BLaER1 treated with 17β-estradiol and CSF1 and Interleukin-3, amounts not matched to agents 10 nM and 100 nM (cell line): ENCODE measurements at regions not wholly inside any gene's neighbourhood (a gene's known extent, or its start where the extent isn't known, plus 50 kb on each side); places are given as distances from the start of the nearest gene placed in this dataset.

Experiments used
- H3K27ac ChIP-seq, 11 experiments: shearing (Covaris generic); formaldehyde crosslinking; 2 replicates each; pipeline ENCODE4 v1.8.1; 2022
- H3K27me3 ChIP-seq, 11 experiments: shearing (Covaris generic); formaldehyde crosslinking; 2 replicates each; pipeline ENCODE4 v1.8.1; 2022
- H3K36me3 ChIP-seq, 11 experiments: shearing (Covaris generic); formaldehyde crosslinking; 2 replicates each; pipeline ENCODE4 v1.8.1; 2022
- H3K4me1 ChIP-seq, 10 experiments: shearing (Covaris generic); formaldehyde crosslinking; 2 replicates each; pipeline ENCODE4 v1.8.1; 2022
- H3K4me2 ChIP-seq, 11 experiments: shearing (Covaris generic); formaldehyde crosslinking; 2 replicates each; pipeline ENCODE4 v1.8.1; 2022
- H3K4me3 ChIP-seq, 10 experiments: shearing (Covaris generic); formaldehyde crosslinking; 2 replicates each; pipeline ENCODE4 v1.8.1; 2022
- H3K9ac ChIP-seq, 11 experiments: shearing (Covaris generic); formaldehyde crosslinking; 2 replicates each; pipeline ENCODE4 v1.8.1; 2022
- H3K9me3 ChIP-seq, 11 experiments: shearing (Covaris generic); formaldehyde crosslinking; replicated peaks in 1 of 11; 2 replicates each; pipeline ENCODE4 v1.8.1; 2022
- H4K20me1 ChIP-seq, 11 experiments: shearing (Covaris generic); formaldehyde crosslinking; 2 replicates each; pipeline ENCODE4 v1.8.1; 2022
- Cebpa-rat ChIP-seq, 11 experiments: shearing (Covaris generic); IDR thresholded peaks; 2 replicates each; pipeline ENCODE4 v1.8.1; 2022

DNA sequence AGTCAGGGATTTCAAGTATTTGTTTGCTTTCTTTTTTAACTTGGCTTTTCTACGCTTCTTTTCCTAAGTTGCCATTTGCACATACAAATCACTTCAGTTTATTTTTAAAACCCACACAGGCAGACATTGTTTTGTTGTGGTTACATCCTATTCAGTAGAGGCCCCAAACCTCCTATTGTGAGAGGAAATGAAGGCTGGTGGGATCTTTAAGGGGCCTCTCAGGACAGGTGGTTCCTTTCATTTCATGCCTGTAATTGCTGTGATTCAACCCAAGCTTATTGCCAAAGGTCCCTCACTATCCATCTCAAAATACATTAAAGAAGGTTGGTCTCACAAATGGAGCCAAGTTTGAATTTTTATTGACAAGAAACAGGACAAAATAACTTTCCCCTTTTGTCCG, 257.1 kb downstream of the ADAMTS20 start:
- H3K27me3 ChIP-seq, result no peaks in the 10 kb centered on the region
- peaks cover 0 to 7% (median 1%) of the 10 kb centered on the region in 10 experiments; a peak in 3 of 20 replicates for H3K4me1 ChIP-seq
- H3K4me2 ChIP-seq, result peak overlapping the region in 6 of 11 experiments; percentile 11 to 42 (median 24); a peak in 7 of 22 replicates

DNA sequence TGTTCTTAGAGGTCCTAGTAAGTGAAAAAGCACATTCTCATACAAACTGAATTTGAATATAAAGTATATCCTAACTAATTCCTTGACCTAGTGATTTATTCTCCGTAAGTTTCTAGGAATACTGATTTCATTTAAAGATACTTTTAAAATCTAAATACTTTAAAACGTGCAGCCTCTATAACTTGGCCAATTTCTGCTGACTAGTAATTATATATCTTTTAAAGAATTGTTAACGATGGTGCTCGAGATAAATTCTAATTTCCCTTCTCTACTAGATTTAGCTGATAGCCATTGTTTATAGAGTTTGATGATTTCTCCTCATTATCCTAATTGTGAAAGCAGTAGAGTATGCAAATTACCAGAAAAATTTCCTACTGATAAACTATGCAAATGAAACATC, 257.9 kb downstream of the ADAMTS20 start:
- Histone ChIP-seq H3K9me3 (no peaks in the 10 kb centered on the region), H3K27me3 (no peaks in the 10 kb centered on the region), H3K4me1 (peaks cover 0 to 7% (median 1%) of the 10 kb centered on the region in 10 experiments; a peak in 3 of 20 replicates), H3K27ac (no peak overlapping the region), H3K4me3 (no peak overlapping the region), H3K9ac (no peak overlapping the region), H4K20me1 (no peaks in the 10 kb centered on the region), H3K36me3 (no peaks in the 10 kb centered on the region), H3K4me2 (no peak overlapping the region)
- TF ChIP-seq Cebpa-rat (IDR thresholded peaks at IDR 0.05), result no peak

More for the DNA sequence above, 257.1 kb downstream of the ADAMTS20 start:
- no peak overlapping the region for H3K4me3 ChIP-seq
- no peak for TF ChIP-seq Cebpa-rat (IDR thresholded peaks at IDR 0.05)
- no peaks in the 10 kb centered on the region for H3K36me3 ChIP-seq
- H3K9me3 ChIP-seq, result no peaks in the 10 kb centered on the region
- no peak overlapping the region for H3K27ac ChIP-seq
- no peak overlapping the region for H3K9ac ChIP-seq
- H4K20me1 ChIP-seq, result no peaks in the 10 kb centered on the region

DNA sequence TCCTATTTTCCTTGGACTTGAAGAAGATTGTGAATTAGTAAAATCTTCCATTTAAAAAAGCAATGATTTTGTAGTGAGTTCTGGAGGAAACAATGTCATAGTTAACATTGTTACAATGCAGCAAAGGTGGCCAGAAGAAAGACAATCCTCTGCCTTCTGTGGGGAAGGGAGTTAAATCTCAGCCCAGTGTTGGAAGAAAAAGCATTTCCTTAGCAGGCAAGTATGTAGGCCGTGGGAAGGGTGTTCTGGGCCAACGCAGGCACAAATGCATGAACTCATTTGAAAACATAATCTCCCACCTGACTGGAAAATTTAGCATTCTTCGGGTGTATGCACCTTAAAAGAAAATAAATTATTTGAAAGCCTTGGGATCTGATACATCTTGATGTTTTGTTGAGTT, 258.6 kb downstream of the ADAMTS20 start:
- no peak overlapping the region for H3K9ac ChIP-seq
- H4K20me1 ChIP-seq, result no peaks in the 10 kb centered on the region
- H3K4me1 ChIP-seq, result peaks cover 0 to 7% (median 1%) of the 10 kb centered on the region in 10 experiments; a peak in 3 of 20 replicates
- TF ChIP-seq Cebpa-rat (IDR thresholded peaks at IDR 0.05), result no peak
- no peaks in the 10 kb centered on the region for H3K27me3 ChIP-seq
- H3K4me2 ChIP-seq, result no peak overlapping the region
- H3K27ac ChIP-seq, result no peak overlapping the region
- no peak overlapping the region for H3K4me3 ChIP-seq
- no peaks in the 10 kb centered on the region for H3K36me3 ChIP-seq
- H3K9me3 ChIP-seq, result no peaks in the 10 kb centered on the region

DNA sequence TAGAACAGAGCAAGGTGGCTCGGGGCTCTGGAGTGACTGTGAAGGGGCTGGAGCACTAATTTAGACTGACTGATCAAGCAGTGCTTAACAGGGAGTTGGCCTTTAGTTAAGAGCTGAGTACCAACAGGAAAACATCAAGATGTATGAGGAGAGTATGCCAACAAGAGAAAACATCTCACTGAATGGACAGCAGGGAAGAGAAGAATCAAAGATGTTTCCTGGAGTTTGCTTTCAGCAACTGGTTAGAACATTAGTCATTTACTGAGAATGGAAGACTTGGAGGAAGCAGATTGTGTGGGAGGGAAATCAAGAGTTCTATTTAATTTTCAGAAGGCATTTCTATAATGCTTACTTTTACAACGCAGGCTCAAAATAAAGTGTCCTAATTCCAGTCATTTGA, 259.3 kb downstream of the ADAMTS20 start:
- Histone ChIP-seq H4K20me1 (no peaks in the 10 kb centered on the region), H3K27me3 (no peaks in the 10 kb centered on the region), H3K9me3 (no peaks in the 10 kb centered on the region), H3K4me1 (peaks cover 0 to 7% (median 1%) of the 10 kb centered on the region in 10 experiments; a peak in 3 of 20 replicates), H3K27ac (no peak overlapping the region), H3K4me3 (no peak overlapping the region), H3K4me2 (no peak overlapping the region), H3K9ac (no peak overlapping the region), H3K36me3 (no peaks in the 10 kb centered on the region)
- no peak for TF ChIP-seq Cebpa-rat (IDR thresholded peaks at IDR 0.05)

DNA sequence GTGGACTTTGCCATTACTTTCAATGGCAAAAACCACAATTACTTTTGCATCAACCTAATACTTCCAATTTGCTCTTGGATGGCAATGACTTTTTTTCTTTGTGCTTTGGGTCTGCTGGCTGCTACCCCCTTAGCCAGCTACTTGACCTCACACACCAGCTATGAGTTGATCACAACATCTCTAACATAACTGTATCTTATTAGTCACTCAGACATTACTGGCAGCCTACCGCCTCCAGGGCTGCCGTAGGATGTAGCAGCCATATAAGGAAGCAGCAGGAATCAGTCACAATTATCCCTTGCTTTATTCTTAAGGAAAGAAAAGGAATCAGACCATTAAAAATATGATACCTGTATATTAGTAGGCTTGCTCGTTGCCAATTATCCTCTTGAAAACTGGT, 260.5 kb downstream of the ADAMTS20 start:
- Histone ChIP-seq H3K9me3 (no peaks in the 10 kb centered on the region), H3K4me1 (peaks cover 0 to 7% (median 1%) of the 10 kb centered on the region in 10 experiments; a peak in 3 of 20 replicates), H3K36me3 (no peaks in the 10 kb centered on the region), H4K20me1 (no peaks in the 10 kb centered on the region), H3K27ac (no peak overlapping the region), H3K4me2 (no peak overlapping the region), H3K4me3 (no peak overlapping the region), H3K27me3 (no peaks in the 10 kb centered on the region), H3K9ac (no peak overlapping the region)
- TF ChIP-seq Cebpa-rat (IDR thresholded peaks at IDR 0.05), result no peak

DNA sequence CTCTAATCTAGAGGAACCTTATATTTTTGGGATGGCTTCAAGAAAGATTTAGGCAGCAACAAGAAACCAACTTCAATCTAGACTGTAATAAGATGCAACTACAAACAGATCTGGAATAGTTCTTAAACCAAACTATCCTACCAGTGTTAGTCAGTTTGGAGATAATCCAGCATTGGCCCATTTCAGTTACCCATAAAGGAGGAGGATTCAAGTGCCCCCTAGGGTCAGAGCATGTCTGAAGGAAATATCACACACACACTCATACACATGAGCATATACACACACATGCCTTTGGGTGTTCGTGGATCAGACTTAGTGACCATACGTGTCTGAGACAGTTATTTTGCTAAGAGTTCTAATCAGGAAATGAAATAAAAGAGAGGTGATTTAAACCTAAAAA, 261.2 kb downstream of the ADAMTS20 start:
- Histone ChIP-seq H3K9ac (no peak overlapping the region), H3K4me2 (no peak overlapping the region), H3K27me3 (no peaks in the 10 kb centered on the region), H3K9me3 (no peaks in the 10 kb centered on the region), H4K20me1 (no peaks in the 10 kb centered on the region), H3K27ac (no peak overlapping the region), H3K36me3 (no peaks in the 10 kb centered on the region), H3K4me3 (no peak overlapping the region), H3K4me1 (peaks cover 0 to 7% (median 1%) of the 10 kb centered on the region in 10 experiments; a peak in 3 of 20 replicates)
- no peak for TF ChIP-seq Cebpa-rat (IDR thresholded peaks at IDR 0.05)

GRCh38 chr12:43289426-43289801, 262.6 kb downstream of the ADAMTS20 start:
- TF ChIP-seq Cebpa-rat (IDR thresholded peaks at IDR 0.05), result no peak
- no peaks in the 10 kb centered on the region for H3K9me3 ChIP-seq
- H3K27me3 ChIP-seq, result no peaks in the 10 kb centered on the region
- H3K4me2 ChIP-seq, result no peak overlapping the region
- H3K36me3 ChIP-seq, result no peaks in the 10 kb centered on the region
- 0 out of 20 replicates have a peak, but pooled peaks cover 0 to under 1% (median 0%) of the 10 kb centered on the region in 10 experiments for H3K4me1 ChIP-seq
- no peak overlapping the region for H3K4me3 ChIP-seq
- no peak overlapping the region for H3K9ac ChIP-seq
- no peaks in the 10 kb centered on the region for H4K20me1 ChIP-seq
- H3K27ac ChIP-seq, result no peak overlapping the region

GRCh38 chr12:43288671-43289425, 263.2 kb downstream of the ADAMTS20 start:
- no peak overlapping the region for H3K27ac ChIP-seq
- no peak overlapping the region for H3K4me2 ChIP-seq
- H3K9ac ChIP-seq, result no peak overlapping the region
- H3K36me3 ChIP-seq, result no peaks in the 10 kb centered on the region
- H3K9me3 ChIP-seq, result no peaks in the 10 kb centered on the region
- no peaks in the 10 kb centered on the region for H3K4me1 ChIP-seq
- H3K27me3 ChIP-seq, result no peaks in the 10 kb centered on the region
- TF ChIP-seq Cebpa-rat (IDR thresholded peaks at IDR 0.05), result no peak
- no peaks in the 10 kb centered on the region for H4K20me1 ChIP-seq
- no peak overlapping the region for H3K4me3 ChIP-seq

GRCh38 chr12:43287706-43288383, 264.2 kb downstream of the ADAMTS20 start:
- H3K4me1 ChIP-seq, result no peaks in the 10 kb centered on the region
- no peak overlapping the region for H3K27ac ChIP-seq
- H3K9me3 ChIP-seq, result no peaks in the 10 kb centered on the region
- no peaks in the 10 kb centered on the region for H3K36me3 ChIP-seq
- no peaks in the 10 kb centered on the region for H3K27me3 ChIP-seq
- H3K4me3 ChIP-seq, result no peak overlapping the region
- no peak overlapping the region for H3K9ac ChIP-seq
- no peak overlapping the region for H3K4me2 ChIP-seq
- no peaks in the 10 kb centered on the region for H4K20me1 ChIP-seq
- no peak for TF ChIP-seq Cebpa-rat (IDR thresholded peaks at IDR 0.05)
